ENCODE measurements at regions not wholly inside any gene's neighbourhood (a gene's known extent, or its start where the extent isn't known, plus 50 kb on each side); places are given as distances from the start of the nearest gene placed in this dataset.

DNA sequence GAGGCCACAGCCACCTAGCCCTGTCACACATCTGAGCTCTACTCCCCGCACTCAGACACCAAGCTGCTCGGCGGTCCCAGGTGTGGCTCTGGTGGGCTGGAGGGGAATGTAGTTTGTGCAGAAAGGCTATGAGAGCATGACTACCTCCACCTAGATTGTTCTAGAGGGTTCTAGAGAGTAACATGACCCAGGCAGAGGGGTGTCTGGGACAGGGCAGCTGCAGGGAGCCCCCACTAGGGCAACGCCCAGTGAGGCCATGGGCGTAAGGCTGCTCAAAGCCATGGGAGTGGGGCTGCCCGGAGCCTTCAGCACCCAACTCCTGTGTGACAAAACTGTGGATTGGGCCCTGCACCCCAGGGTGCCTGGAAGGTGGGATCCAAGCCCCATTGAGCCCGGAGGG, 511.4 kb upstream of the MYT1L start:
- DNase-seq = no peak

DNA sequence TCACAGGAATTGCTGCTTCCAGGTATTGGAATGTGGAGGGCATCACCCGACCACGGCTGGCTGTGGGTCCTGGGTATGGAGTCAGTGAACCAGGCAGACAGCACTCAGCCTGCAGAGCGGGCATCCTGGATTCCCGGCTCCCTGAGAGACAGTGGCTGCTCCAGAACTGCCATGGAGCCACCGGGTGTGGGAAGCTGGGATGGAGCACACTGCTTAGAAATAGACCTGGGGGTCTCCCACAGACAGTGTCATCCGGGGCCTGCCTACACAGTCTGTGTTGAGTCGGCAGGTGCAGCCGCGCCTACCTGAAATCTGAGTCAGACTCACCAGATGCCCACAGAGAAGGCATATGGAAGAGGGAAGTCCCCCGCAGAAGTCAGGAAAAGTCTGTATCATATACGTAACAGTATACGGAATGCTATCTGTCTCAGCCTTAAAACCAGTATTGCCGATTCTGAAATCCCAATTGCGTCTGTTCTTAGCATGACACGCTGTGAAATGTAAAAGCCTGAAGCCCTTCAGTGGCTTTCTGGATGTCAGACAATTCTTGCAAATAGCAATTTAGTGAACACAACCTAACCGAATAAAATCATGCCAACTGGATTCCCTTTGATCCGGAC, 509.7 kb upstream of the MYT1L start:
- DNase-seq = no peak

DNA sequence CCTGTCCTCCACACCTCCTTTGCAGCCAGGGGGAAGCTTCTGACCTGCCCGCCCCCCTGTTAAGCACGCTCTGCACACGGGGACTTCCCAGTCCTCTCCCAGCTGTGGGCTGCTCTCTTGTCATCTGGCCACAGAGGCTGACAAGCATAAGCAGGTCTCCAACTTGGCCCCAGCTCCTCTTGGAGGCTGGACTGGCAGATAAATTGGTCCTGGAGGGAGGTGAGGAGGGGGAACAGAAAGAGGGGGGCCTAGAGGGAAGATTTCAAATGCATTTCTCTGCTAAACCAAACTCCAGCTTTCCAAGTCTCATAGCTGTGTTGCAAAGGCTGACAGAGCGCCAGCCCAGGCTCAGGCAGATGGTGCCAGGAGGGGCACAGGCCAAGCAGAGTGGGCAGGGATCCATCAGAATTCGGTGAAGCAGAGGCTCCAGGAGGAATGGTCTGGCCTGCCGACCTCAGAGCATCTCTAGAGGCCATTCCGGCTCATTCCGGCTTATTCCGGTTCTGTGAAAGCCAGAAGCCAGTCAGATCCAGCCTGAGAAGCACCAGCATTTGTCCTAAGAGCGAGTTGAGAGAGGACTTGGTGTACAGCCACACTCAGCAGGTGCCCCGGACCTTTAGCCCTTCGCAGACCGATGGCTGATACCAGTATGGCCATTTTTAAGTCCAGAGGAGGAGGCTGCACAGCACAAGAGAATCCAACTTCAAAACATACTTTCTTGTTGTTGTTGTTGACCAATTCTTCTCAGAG, 508.9 kb upstream of the MYT1L start:
- DNase-seq = no peak

DNA sequence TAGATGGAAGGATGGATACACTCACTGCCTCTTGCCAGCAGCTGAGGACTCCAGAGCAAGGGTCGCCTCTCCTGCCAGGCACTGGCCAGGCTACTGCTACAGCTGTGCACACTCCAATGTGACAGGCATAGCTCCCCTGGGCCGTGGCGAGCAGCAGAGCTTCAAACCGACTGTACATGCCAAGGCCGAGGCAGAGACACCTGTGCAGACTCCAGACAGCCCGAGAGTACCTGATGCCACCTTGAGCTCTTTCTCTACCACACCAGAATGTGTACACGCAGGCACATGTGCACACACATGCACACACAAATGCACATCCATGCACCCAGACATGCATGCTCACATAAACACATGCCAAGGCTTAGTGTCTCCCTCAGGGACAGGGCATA, 508.3 kb upstream of the MYT1L start:
- no peak for DNase-seq

DNA sequence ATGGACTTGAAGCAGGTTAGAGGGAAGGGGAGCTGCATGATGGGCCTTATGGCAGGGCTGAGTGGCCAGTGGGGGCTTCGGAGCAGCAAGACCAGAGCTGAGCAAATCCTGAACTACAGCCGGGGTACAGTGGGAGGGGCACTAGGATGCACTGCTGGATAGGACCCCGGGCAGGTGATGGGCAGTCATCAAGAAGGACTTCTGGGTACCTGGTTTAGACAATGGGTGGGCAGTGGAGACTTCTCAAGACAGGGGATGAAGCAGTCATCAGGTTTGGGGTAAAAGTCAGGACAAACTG, 507.4 kb upstream of the MYT1L start:
- no peak for DNase-seq

DNA sequence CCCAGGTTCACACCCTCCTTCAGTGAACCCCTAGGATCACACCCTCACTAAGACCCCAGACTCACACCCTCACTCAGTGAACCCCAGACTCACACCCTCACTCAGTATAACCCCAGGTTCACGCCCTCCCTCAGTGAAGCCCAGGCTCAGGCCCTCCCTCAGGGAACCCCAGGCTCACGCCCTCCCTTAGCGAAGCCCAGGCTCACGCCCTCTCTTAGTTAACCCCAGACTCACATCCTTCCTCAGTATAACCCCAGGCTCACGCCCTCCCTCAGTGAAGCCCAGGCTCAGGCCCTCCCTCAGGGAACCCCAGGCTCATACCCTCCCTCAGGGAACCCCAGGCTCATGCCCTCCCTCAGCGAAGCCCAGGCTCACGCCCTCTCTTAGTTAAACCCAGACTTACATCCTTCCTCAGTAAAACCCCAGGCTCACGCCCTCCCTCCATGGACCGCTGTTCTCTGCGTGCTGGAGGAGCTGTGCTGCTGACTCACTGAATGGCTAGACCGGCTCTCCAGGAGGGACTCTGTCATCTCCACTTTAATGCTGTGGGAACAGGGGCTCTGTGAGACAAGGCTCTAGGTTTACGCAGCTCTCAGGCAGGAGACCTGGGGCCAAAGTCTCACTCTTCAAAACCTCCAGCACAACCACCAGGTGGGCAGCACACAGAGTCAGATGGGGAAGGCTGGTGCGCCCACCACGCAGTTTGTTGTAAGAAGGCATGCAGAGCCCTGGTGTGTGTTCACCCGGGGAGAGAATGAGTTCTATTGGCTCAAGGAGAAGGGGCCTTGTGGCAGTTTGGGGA, 506.9 kb upstream of the MYT1L start:
- no peak for DNase-seq

DNA sequence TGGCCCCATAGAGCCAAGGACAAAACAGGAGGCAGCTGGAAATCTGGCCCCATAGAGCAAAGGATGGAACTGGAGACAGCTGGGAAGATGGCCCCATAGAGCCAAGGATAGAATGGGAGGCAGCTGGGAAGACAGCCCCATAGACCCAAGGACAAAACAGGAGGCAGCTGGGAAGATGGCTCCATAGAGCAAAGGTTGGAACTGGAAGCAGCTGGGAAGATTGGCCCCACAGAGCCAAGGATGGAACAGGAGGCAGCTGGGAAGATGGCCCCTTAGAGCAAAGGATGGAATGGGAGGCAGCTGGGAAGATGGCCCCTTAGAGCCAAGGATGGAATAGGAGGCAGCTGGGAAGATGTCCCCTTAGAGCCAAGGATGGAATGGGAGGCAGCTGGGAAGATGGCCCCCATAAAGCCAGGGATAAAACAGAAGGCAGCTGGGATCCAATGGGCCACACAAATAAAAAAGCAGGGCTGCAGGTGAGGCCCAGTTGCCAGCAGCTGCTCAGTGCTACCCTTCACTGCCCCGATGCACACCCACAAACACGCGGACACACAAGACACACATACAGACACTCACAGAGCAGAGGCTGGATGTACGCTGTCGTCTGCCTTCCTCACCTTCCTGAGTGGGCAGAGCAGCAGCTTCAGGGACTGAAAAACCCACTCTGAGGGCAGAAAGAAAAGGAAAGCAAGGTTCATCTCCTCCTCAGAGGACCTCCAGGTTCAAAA, 505.4 kb upstream of the MYT1L start:
- no peak for DNase-seq

DNA sequence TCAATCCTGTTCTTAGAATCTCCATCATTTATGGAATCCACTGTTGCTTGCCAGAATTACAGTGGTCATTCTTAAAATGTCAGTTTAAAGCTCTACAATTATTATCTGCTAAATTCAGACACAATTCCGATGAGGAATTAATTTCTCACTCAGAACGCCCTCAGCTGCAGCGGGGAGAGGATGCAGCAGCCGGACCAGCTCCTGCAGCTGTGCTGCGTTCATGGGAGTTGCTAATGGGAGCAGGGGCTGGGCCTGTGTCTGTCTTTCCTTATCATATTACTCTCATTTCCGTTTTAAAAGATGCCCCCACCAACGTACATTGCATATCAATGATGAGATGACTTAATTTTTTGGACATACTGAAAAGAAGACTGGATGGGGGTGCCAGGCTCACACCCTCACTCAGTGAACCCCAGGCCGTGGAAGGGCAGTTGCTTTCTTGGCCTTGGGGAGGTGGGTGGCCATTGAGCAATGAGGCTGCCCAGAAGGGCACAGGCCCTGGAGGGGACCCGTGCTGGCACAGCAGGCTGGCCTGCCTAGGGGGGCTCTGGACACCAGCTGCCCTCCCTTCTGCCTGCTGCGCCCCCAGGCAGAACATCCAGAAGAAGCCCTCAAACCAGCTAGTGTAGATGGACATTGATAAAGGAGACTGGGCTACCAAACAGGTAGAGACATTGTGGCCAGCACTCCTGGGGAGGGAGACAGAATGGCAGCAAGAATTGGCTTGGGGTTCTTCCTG, 503.6 kb upstream of the MYT1L start:
- DNase-seq = no peak

DNA sequence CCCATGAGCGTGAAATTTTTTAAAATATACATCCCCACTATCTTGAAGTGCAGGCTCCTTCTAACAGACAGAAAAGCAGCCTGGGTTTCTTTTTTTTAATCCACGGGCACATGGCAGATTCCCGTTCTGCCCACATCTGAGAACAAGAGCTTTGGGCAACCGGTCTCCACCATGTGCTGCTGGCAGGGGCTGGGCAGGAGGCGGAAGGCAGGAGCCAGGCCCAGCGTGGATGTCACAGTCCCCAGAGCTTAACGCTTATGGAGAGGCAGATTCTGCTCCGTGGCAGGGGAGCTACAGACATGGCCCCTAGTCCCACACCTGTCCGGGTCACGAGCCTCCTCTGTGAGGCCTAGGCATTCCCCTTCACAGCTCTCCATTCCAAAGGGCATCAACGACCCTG, 503.0 kb upstream of the MYT1L start:
- DNase-seq = no peak

DNA sequence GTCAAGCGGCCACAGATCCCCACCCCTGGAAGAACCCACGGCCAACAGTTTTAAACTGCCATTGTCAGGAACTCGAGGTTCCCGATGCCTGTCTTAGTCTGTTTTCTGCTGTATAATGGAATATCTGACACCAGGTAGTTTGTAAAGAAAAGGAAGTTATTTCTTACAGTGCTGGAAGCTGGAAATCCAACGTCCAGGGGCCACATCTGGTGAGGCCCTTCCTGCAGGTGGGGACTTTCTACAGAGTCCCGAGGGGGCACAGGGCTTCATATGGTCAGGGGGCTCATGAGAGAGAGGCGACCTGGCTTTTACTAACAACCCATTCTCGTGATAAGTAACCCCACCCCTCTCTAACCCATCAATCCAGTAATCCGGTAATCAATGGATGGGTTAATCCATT, 501.6 kb upstream of the MYT1L start:
- DNase-seq = no peak

DNA sequence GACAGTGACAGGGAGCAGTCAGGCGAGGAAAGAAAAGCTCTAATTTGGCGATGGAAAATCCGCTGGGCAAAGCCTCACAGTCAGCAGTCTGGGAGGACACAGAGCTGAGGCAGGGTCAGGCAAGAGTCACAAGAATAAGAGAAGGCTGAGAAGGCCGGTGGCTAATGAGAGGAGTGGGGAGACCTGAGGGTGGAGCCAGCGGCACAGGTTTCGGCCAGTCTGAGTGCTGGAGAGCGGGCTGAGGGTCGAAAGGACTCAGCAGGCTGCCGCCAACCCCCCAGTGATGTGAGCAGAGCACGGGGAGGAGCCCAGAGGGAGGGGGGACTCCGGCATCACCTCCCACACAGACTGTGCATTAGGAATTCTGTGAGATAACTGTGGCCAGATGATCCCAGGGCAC, 500.6 kb upstream of the MYT1L start:
- DNase-seq = no peak

DNA sequence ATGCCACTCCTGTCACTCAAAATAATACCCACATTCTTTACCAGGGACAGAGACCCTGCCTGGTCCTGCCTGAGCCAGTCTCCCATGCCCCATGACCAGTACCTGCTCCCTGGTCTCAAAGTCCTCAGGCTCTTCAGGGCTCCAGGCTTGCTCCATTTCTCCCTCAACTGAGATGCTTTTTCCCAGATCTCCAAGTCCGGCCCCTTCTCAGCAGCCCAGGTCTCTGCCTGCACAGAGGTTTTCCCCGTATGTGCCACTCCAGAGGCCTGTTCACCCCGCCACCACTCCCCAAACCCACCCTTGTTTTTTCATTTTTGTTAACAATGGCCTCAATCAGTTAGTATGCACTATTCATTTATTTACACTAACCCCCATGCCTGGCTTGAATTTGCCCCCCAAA, 499.5 kb upstream of the MYT1L start:
- DNase-seq = no peak

DNA sequence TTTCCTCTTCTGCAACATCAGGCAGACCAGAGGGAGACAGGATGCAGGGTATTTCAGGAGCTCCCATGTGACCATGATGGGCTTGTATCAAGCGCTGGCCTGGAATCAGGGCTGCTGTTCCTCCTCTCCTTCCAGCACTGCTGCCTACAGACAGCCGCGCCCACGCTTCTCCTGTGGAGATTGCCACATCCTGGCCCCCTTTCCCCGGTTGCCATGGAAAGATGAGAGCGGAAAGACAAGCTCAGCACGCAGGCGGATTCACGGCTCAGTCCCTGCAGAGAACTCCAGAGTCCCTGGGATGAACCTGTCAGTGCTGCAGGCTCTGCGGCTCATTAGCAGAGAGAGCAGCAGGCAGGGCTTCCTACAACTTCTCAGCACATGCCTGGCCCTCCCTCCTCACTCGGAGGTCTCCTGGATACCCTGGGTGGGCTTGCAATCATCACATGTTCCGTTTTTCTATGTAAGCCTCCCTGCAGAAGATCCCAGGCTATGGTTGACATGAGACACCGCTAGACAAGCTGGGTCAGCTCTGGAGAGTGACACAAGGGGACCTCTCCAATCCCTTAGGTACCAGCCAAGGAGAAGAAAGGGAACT, 497.8 kb upstream of the MYT1L start:
- DNase-seq = no peak

DNA sequence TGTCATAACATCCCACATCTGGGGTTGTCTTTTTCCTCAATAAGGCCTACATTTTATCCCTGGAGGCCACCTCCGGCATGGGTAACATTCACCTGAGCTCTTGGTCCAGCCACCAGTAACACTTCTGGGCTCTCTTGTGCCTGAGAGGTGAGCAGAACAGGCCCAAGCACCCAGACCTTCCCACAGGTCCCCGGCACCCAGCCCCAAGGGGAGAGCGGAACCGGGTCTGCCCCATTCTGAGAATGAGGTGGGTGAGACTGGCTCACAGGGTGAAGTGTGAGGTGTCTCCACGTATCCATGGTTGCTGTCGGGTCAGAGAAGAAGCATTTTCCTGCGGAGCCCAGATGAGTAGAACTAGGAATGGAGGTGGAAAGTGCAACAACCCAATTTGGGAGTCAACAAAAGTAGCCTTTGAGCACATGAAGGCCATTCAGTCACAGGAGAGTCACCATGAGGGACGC, 496.7 kb upstream of the MYT1L start:
- no peak for DNase-seq

DNA sequence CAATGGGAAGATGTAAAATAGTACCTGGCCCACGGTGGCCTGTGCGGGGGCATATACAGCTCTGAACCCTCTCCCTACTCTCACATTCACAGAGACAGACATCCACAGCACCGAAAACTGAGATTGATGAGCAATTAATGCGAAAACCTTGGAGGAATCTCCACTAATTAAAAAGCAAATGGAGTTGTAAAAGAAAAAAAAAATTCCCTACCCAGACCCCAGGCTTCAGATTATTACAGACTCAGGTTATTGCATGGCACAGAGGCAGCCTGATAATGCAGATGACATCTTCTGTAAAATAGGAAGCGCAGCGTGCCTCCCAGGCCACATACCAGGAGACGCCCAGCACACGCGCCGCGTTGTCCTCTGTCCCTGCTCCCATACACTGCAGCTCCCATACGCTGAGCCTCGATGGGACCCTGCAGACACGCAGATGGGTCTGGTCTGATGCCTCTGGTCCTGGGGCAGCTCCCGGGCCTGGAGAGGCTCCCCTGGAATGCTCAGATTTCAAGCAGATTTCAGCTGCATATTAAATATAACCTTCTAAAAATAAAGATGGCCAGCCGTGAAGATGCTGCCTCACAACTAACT, 496.1 kb upstream of the MYT1L start:
- no peak for DNase-seq

DNA sequence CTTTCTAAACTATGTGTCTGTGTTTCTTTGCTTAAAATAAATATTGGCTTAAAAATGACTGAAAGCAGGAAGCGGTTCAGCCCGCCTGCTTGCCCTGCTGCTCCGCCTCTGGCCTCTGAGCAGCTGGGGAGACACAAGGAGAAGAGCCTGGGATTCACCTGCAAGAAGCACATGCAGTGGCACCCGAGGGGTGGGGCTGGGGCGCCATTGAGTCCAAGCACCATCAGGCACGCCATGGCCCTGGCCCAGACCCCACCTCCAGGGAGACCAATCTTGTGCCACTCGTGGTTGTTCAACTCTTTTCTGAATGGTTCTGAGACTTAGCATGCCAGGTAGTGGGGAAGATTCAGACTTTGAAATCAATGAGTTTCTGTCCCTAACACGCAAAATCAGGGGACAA, 495.5 kb upstream of the MYT1L start:
- DNase-seq = no peak

DNA sequence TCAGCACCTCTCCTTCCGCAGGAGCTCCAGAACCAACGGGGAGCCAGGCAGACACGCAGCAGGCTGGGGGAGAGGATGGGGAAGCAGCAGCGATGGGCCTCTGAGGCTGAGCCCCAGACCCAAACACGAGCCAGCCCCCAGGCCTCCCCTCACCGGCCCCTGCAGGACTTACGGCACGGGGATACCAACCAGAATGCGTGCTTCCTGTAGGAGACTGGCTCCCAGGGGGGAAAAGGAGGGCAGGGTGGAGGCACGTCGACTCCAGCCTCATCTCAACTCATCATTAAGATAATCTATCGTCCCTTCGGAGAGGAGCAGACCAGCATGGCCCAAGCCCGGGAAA, 495.1 kb upstream of the MYT1L start:
- DNase-seq = no peak

DNA sequence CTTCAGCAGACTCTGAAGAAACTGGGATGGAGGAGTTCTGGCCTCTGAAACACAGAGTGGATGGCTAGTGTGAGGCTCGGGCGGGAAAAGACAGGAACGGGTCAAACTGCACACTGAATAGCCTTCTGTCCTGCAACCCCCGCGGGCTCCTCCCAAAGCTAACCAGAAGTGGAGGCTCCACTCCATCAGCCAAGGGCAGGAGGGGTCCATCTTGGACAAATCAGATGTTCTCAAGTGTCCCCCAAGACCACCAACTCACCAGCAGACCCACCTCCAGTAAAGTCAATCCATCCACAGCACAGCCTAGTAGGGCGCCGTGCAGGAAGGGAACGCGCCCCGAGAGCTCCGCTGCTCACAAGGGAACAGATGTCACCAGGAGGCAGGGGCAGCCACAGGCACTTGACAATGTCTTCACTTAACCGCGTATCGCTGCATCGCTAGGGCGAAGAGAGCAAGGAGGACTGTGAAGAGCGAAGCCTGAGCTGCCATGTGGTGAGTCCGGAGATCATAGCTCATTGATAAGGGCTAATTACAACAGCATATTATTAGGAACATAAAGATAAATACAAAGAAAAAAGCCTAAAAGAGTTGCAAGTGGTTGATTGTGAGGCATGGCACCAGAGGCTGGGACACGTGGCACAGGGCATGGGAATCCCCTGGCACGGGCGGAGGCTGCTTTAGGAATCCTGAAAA, 494.6 kb upstream of the MYT1L start:
- DNase-seq = no peak

DNA sequence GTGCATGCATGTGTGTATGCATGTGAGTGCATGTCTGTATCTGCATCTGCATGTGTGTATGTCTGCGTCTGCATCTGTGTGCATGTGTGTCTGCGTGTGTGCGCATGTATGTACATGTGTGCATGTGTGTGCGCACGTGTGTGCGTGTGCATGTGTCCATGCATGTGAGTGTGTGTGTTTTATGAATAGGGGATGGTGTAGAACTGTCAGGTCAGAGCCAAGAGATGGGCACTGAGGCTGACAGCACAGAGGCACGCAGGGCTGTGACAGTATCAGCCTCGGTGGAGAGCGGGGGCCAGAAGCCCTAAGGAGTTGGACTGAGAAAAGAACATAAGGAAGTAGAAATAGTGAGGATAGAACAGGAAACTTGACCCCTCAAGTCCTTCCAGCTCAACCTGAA, 494.0 kb upstream of the MYT1L start:
- no peak for DNase-seq

DNA sequence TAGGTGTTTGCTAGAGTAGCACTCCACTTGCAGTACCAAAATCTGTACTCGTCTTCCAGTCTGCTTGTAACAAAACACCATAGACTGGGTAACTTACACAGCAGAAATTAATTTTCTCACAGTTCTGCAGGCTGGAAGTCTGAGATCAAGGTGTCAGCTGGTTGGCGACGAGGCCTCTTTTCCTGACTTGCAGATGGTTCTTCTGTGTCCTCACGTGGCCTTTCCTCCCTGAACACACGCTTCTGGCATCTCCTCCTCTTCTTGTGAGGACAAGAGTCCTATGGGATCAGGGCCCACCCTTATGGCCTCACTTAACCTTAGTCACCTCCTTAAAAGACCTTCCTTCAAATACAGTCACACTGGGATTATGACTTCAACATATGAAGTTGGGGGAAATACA, 493.5 kb upstream of the MYT1L start:
- DNase-seq = no peak

DNA sequence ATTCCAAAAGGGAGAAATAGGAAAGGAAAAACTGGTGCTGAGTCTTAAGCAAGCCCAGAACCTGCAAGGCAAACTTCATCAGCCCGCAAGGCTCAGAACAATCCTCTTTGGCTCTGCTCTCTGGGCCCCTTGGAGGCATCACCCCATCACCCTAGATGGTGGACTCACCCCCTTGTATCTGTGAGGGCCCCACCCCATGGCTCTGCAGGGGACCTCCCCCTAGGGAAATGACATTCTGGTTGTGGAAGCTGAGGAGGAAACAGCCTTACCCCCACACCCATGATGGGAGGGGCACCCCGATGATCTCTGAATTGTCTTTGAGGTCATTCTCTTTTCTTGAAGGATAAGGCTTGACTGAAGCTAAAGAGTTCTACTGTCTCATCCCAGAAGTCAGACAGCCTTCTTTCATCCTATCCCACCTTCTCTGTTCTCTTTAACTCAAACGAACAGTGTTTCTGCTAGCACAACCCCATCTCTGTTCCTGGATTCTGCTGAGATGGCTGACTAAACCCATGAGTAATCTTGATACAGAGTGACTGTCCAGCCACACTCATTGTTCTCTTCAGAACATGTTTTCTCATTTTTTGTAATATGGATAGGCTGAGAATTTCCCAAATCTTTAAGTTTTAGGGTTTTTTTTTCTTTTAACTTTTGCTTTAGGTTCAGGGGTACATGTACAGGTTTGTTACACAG, 492.1 kb upstream of the MYT1L start:
- DNase-seq = no peak

Data from activated naive CD4-positive, alpha-beta T cell treated with Interleukin-2 at 50 U/mL for 16 hours (primary cell).